CD4-positive, CD25-positive, alpha-beta regulatory T cell (primary cell): ENCODE measurements at regions not wholly inside any gene's neighbourhood (a gene's known extent, or its start where the extent isn't known, plus 50 kb on each side); places are given as distances from the start of the nearest gene placed in this dataset.

ENCODE experiments used
- ATAC-seq, 2 donors: fragments of 150-1000 bp; cut with Tn5 transposase; one replicate each; pipeline ENCODE4 v1.10.0; 2021; ENCODE audit warnings: low read depth in 2 of 2, moderate number of reproducible peaks in 2 of 2, moderate library complexity in 1 of 2
- DNase-seq, 3 donors: peaks; one replicate each; pipeline versions ENCODE4 v3.0.0 to v3.0.0-alpha.2; 2012 to 2022; ENCODE audit warnings: mixed read lengths in 1 of 3
- H3K27ac ChIP-seq: one replicate; pipeline ENCODE4 v1.7.0; 2013; ENCODE audit warnings: mild to moderate bottlenecking, low read length; ENCODE audit not compliant: insufficient read depth, poor library complexity, severe bottlenecking
- H3K27me3 ChIP-seq: one replicate; pipeline ENCODE4 v1.7.0; 2013; ENCODE audit warnings: low read length; ENCODE audit not compliant: control insufficient read depth, insufficient read depth
- H3K36me3 ChIP-seq: one replicate; pipeline ENCODE4 v1.7.0; 2013; ENCODE audit warnings: mild to moderate bottlenecking, low read length, moderate library complexity; ENCODE audit not compliant: control insufficient read depth, insufficient read depth
- H3K4me1 ChIP-seq: 2 replicates; pipeline ENCODE4 v1.7.0; 2013; ENCODE audit warnings: mild to moderate bottlenecking, low read length; ENCODE audit not compliant: insufficient read depth, control insufficient read depth, poor library complexity, severe bottlenecking
- H3K4me3 ChIP-seq: one replicate; pipeline ENCODE4 v1.7.0; 2013; ENCODE audit warnings: low read depth, mild to moderate bottlenecking, low read length, moderate library complexity
- H3K9me3 ChIP-seq, 2 experiments: 1 replicate in 1 of 2; 2 replicates in 1 of 2; pipeline ENCODE4 v1.7.0; 2013; ENCODE audit warnings: low read length in 2 of 2, mild to moderate bottlenecking in 1 of 2, moderate library complexity in 1 of 2; ENCODE audit not compliant: control insufficient read depth in 2 of 2
- H3K27ac Mint-ChIP-seq, 3 donors: one replicate each; pipeline ENCODE4 v1.8.0; 2020 to 2022; ENCODE audit warnings: mild to moderate bottlenecking in 3 of 3, mixed read lengths in 3 of 3, moderate library complexity in 2 of 3
- H3K27me3 Mint-ChIP-seq: one replicate; pipeline ENCODE4 v1.8.0; 2022; ENCODE audit warnings: mild to moderate bottlenecking, mixed read lengths
- H3K36me3 Mint-ChIP-seq: one replicate; pipeline ENCODE4 v1.8.0; 2020; ENCODE audit warnings: mixed read lengths
- H3K4me1 Mint-ChIP-seq, 4 donors: one replicate each; pipeline ENCODE4 v1.8.0; 2020 to 2022; ENCODE audit warnings: mixed read lengths in 4 of 4, mild to moderate bottlenecking in 1 of 4
- H3K4me3 Mint-ChIP-seq, 4 donors: one replicate each; pipeline ENCODE4 v1.8.0; 2020 to 2022; ENCODE audit warnings: mild to moderate bottlenecking in 4 of 4, mixed read lengths in 4 of 4, moderate library complexity in 3 of 4
- H3K9me3 Mint-ChIP-seq, 7 donors: one replicate each; pipeline ENCODE4 v1.8.0; 2020 to 2022; ENCODE audit warnings: mixed read lengths in 7 of 7, mild to moderate bottlenecking in 3 of 7, moderate library complexity in 2 of 7

DNA sequence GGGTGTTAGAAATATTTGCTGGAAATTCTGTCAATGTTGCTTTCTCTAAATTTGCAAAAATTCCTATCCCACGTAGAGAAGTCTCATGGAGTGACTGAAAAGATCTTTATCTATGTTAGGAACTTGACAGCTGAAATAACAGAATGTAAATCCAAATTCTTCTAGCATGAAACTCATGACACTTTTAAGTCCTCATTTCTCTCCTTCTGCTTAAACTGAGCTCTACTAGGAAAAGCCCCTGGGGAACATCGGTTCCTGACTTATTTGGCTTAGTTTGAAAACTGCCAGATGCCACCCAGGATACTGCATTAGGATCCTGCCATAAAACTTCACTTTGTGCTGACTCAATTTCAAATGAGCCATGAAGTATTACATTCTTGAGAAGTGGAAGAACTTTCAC, 426.0 kb downstream of the GALC start:
- Histone ChIP-seq H3K9me3 (no peaks in the 10 kb centered on the region), H3K27ac (no peak overlapping the region), H3K4me1 (no peaks in the 10 kb centered on the region), H3K36me3 (no peaks in the 10 kb centered on the region), H3K4me3 (no peak overlapping the region), H3K27me3 (no peaks in the 10 kb centered on the region)
- DNase-seq, result no peak
- Mint-ChIP-seq H3K4me1 (no peaks in the 10 kb centered on the region), H3K27ac (no peak overlapping the region), H3K27me3 (no peaks in the 10 kb centered on the region), H3K4me3 (no peak overlapping the region), H3K36me3 (no peaks in the 10 kb centered on the region), H3K9me3 (peaks cover 0 to 21% (median 6%) of the 10 kb centered on the region in 7 donors)
- no peak for ATAC-seq

DNA sequence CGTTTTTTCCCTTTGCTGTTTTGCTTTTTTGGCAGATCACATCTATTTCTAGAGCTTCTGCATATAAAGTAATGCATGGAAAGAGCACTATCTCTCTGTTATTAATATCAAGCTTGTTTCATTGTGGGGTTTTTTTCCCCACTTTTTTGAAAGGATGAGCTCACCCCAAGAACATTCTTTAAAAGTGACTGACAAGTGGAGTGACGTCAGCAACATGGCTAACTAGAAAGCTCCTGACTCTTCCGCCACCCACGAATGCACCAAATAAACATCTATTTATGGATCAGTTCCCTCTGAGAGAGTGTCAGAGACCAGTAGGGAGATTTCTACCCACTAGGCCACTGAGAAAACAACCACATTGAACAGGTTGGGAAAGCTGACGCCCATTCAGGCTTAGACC, 445.4 kb downstream of the GALC start:
- no peak overlapping the region for H3K27ac Mint-ChIP-seq
- Histone ChIP-seq H3K36me3 (no peaks in the 10 kb centered on the region), H3K9me3 (peaks cover 0 to 6% of the 10 kb centered on the region in 2 experiments), H3K4me3 (no peak overlapping the region), H3K4me1 (no peaks in the 10 kb centered on the region), H3K27me3 (no peaks in the 10 kb centered on the region), H3K27ac (no peak overlapping the region)
- peaks cover 2 to 16% (median 5%) of the 10 kb centered on the region in 7 donors for H3K9me3 Mint-ChIP-seq
- DNase-seq (no peak), ATAC-seq (no peak)
- H3K4me3 Mint-ChIP-seq, result no peak overlapping the region
- no peaks in the 10 kb centered on the region for H3K36me3 Mint-ChIP-seq
- H3K27me3 Mint-ChIP-seq, result no peaks in the 10 kb centered on the region
- H3K4me1 Mint-ChIP-seq, result no peaks in the 10 kb centered on the region

DNA sequence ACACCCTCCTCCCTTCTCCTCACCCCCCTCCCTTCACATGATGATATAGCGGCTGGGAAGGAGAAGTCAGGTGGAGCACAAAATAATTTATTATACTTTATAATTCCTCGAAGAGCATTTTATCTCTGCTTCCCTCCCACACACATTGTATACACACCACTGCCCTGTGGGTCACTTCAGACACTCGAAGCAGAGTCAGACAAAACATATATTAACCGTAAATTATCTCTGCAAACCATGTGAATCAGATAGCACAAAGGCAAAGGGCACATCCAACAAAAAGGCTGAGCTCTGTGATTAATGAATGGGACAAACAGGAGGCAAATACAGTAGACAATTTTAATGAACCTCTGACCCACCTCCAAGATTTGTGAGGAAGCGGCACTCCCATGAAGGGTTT, 450.7 kb downstream of the GALC start:
- H3K9me3 ChIP-seq, result no peaks in the 10 kb centered on the region
- H3K4me1 ChIP-seq, result no peaks in the 10 kb centered on the region
- H3K4me3 ChIP-seq, result no peak overlapping the region
- no peak overlapping the region for H3K4me3 Mint-ChIP-seq
- no peak overlapping the region for H3K27ac Mint-ChIP-seq
- no peaks in the 10 kb centered on the region for H3K27me3 Mint-ChIP-seq
- H3K27ac ChIP-seq, result no peak overlapping the region
- DNase-seq (no peak), ATAC-seq (no peak)
- H3K36me3 ChIP-seq, result no peaks in the 10 kb centered on the region
- H3K36me3 Mint-ChIP-seq, result no peaks in the 10 kb centered on the region
- peaks cover 1 to 10% (median 5%) of the 10 kb centered on the region in 7 donors for H3K9me3 Mint-ChIP-seq
- no peaks in the 10 kb centered on the region for H3K4me1 Mint-ChIP-seq
- no peaks in the 10 kb centered on the region for H3K27me3 ChIP-seq

DNA sequence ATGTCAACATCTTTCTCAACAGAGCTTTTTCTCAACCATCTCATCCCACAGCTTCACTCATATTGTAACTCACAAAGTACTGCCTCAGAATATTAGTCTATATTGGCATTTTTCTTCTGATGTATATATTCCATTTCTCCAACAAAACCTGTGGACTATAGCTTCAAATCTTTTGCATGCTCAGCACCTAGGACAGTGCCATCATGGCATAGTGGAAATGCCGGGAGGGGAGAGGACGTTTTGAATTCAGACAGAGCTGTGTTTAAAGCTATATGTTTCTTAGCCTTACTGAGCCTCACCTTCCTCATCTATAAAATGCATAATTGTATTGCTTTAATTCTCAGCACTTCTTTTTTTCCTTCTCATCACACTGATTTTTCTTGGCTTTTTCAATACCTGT, 452.6 kb downstream of the GALC start:
- Mint-ChIP-seq H3K4me3 (no peak overlapping the region), H3K27me3 (no peaks in the 10 kb centered on the region), H3K27ac (no peak overlapping the region), H3K4me1 (no peaks in the 10 kb centered on the region), H3K36me3 (no peaks in the 10 kb centered on the region), H3K9me3 (peaks cover 4 to 10% (median 5%) of the 10 kb centered on the region in 7 donors)
- Histone ChIP-seq H3K27ac (no peak overlapping the region), H3K4me3 (no peak overlapping the region), H3K4me1 (no peaks in the 10 kb centered on the region), H3K36me3 (no peaks in the 10 kb centered on the region), H3K27me3 (no peaks in the 10 kb centered on the region), H3K9me3 (no peaks in the 10 kb centered on the region)
- DNase-seq (no peak), ATAC-seq (no peak)

DNA sequence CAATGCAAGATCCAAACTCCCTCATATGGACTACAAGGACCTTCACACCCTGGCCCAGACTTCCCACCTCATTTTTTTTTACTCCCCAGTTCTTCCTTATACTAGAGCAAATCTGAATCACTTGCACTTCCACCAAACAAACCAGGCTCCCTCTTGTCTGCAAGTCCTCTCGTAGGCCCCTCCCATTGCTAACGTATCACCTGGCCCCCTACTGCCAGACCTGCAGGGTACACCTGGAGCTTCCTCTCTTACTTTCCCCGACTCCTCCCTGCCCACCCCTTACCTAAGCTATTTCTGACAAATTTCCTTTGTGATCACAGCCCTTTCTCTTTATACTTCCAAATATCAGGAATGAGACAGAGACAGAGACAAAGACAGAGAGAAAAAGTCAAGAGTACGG, 463.9 kb downstream of the GALC start:
- Histone ChIP-seq H3K4me1 (no peaks in the 10 kb centered on the region), H3K27ac (no peak overlapping the region), H3K27me3 (no peaks in the 10 kb centered on the region), H3K9me3 (no peaks in the 10 kb centered on the region), H3K36me3 (no peaks in the 10 kb centered on the region), H3K4me3 (no peak overlapping the region)
- H3K27ac Mint-ChIP-seq, result no peak overlapping the region
- H3K36me3 Mint-ChIP-seq, result no peaks in the 10 kb centered on the region
- DNase-seq (no peak), ATAC-seq (no peak)
- no peaks in the 10 kb centered on the region for H3K4me1 Mint-ChIP-seq
- H3K27me3 Mint-ChIP-seq, result no peaks in the 10 kb centered on the region
- H3K9me3 Mint-ChIP-seq, result peaks cover 0 to 13% (median 1%) of the 10 kb centered on the region in 7 donors
- H3K4me3 Mint-ChIP-seq, result no peak overlapping the region

DNA sequence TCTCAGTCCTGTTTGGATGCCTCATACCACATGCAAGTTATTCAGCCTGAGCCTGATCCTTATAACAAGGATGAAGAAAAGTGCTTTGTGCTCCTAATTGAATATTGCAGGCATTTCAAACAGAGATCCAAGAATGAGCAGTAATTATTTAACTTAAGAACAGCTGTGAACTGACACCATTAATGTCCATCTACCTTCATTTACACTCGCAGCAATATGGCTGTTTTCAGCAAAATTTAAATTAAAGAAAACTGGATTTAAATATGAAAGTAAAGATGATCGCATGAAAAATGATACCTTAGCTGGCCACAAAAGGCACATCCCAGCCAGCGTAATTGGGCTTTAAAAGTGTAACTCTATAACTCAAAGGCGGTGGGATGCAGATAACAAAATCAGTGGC, 466.3 kb downstream of the GALC start:
- Histone ChIP-seq H3K4me1 (no peaks in the 10 kb centered on the region), H3K27me3 (no peaks in the 10 kb centered on the region), H3K36me3 (no peaks in the 10 kb centered on the region), H3K9me3 (no peaks in the 10 kb centered on the region), H3K4me3 (no peak overlapping the region), H3K27ac (no peak overlapping the region)
- no peak for ATAC-seq
- no peaks in the 10 kb centered on the region for H3K36me3 Mint-ChIP-seq
- no peak for DNase-seq
- no peak overlapping the region for H3K4me3 Mint-ChIP-seq
- no peak overlapping the region for H3K27ac Mint-ChIP-seq
- H3K27me3 Mint-ChIP-seq, result no peaks in the 10 kb centered on the region
- H3K9me3 Mint-ChIP-seq, result peaks cover 0 to 13% (median 2%) of the 10 kb centered on the region in 7 donors
- H3K4me1 Mint-ChIP-seq, result no peaks in the 10 kb centered on the region

DNA sequence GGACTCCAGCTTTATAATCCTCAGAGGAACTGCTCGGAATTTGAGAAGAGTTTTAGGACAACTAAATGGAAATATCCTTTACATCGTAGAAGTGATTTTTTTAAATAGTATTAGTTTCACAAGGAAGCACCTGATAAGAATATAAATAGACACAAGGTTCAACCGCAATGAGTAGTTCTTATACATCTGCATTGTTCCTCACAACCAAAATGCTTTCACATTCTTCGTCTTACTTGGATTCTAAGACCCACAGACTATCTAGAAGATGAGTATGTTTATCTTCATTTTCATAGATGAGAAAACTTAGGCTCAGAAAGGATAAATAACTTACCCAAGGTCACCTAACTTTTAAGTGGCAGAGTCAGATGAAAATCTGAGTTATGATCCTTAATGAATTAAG, 469.0 kb downstream of the GALC start:
- H3K27ac ChIP-seq, result no peak overlapping the region
- peaks cover 0 to 4% (median 2%) of the 10 kb centered on the region in 7 donors for H3K9me3 Mint-ChIP-seq
- ATAC-seq, result no peak

DNA sequence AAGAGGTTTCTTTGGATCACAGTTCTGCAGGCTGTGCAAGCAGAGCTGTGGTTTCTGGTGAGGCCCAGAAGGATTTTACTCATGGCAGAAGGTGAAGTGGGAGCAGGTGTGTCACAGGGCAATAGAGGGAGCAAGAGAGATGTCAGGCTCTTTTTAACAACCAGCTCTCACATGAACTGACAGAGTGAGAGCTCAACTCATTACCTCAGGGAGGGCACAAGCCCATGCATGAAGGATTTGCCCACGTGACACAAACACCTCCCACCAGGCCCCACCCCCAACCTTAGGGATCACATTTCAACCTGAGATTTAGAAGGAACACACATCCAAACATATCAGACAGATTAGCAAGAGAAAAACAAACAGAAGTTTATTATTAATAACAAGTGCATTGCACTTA, 470.4 kb downstream of the GALC start:
- Mint-ChIP-seq H3K4me3 (no peak overlapping the region), H3K36me3 (no peaks in the 10 kb centered on the region), H3K4me1 (no peaks in the 10 kb centered on the region), H3K27me3 (no peaks in the 10 kb centered on the region), H3K9me3 (peaks cover 0 to 4% (median 0%) of the 10 kb centered on the region in 7 donors), H3K27ac (no peak overlapping the region)
- no peaks in the 10 kb centered on the region for H3K4me1 ChIP-seq
- DNase-seq (no peak), ATAC-seq (no peak)
- H3K27ac ChIP-seq, result no peak overlapping the region
- no peaks in the 10 kb centered on the region for H3K36me3 ChIP-seq
- H3K9me3 ChIP-seq, result no peaks in the 10 kb centered on the region
- H3K27me3 ChIP-seq, result no peaks in the 10 kb centered on the region
- H3K4me3 ChIP-seq, result no peak overlapping the region

More for the DNA sequence above, 469.0 kb downstream of the GALC start:
- Mint-ChIP-seq H3K27ac (no peak overlapping the region), H3K27me3 (no peaks in the 10 kb centered on the region), H3K4me1 (no peaks in the 10 kb centered on the region), H3K36me3 (no peaks in the 10 kb centered on the region), H3K4me3 (no peak overlapping the region)
- Histone ChIP-seq H3K4me3 (no peak overlapping the region), H3K36me3 (no peaks in the 10 kb centered on the region), H3K9me3 (no peaks in the 10 kb centered on the region), H3K4me1 (no peaks in the 10 kb centered on the region), H3K27me3 (no peaks in the 10 kb centered on the region)
- DNase-seq, result no peak
